ENCODE measurements at regions not wholly inside any gene's neighbourhood (a gene's known extent, or its start where the extent isn't known, plus 50 kb on each side); places are given as distances from the start of the nearest gene placed in this dataset.

GRCh38 chr5:158398360-158399201 is 539.6 kb upstream of the CLINT1 start:
- DNase-seq (ENCODE audit: low read depth), result no peak

GRCh38 chr5:158397278-158397677 is 538.3 kb upstream of the CLINT1 start:
- no peak for DNase-seq (ENCODE audit: low read depth)

- DNase-seq (ENCODE audit: low read depth), result no peak
Observed at GRCh38 chr5:158394102-158394501, 535.2 kb upstream of the CLINT1 start.

GRCh38 chr5:158393457-158393856 is 534.5 kb upstream of the CLINT1 start:
- no peak for DNase-seq (ENCODE audit: low read depth)

- no peak for DNase-seq (ENCODE audit: low read depth)
Observed at GRCh38 chr5:158392753-158393152, 533.8 kb upstream of the CLINT1 start.

- no peak for DNase-seq (ENCODE audit: low read depth)
Observed at GRCh38 chr5:158390577-158390976, 531.6 kb upstream of the CLINT1 start.

GRCh38 chr5:158389786-158390185 is 530.8 kb upstream of the CLINT1 start:
- no peak for DNase-seq (ENCODE audit: low read depth)

GRCh38 chr5:158388021-158388420 is 529.1 kb upstream of the CLINT1 start:
- no peak for DNase-seq (ENCODE audit: low read depth)

- DNase-seq (ENCODE audit: low read depth), result no peak
Observed at GRCh38 chr5:158387499-158387898, 528.6 kb upstream of the CLINT1 start.

- no peak for DNase-seq (ENCODE audit: low read depth)
Observed at GRCh38 chr5:158385982-158386381, 527.0 kb upstream of the CLINT1 start.

GRCh38 chr5:158384535-158385481 is 525.9 kb upstream of the CLINT1 start:
- DNase-seq (ENCODE audit: low read depth), result no peak

GRCh38 chr5:158383486-158383885 is 524.5 kb upstream of the CLINT1 start:
- no peak for DNase-seq (ENCODE audit: low read depth)

GRCh38 chr5:158382473-158382872 is 523.5 kb upstream of the CLINT1 start:
- DNase-seq (ENCODE audit: low read depth), result peak; percentile 27

- DNase-seq (ENCODE audit: low read depth), result no peak
Observed at GRCh38 chr5:158381614-158382160, 522.7 kb upstream of the CLINT1 start.

GRCh38 chr5:158380661-158381060 is 521.7 kb upstream of the CLINT1 start:
- DNase-seq (ENCODE audit: low read depth), result no peak

GRCh38 chr5:158378931-158379330 is 520.0 kb upstream of the CLINT1 start:
- DNase-seq (ENCODE audit: low read depth), result no peak

- DNase-seq (ENCODE audit: low read depth), result no peak
Observed at GRCh38 chr5:158376679-158377078, 517.7 kb upstream of the CLINT1 start.

GRCh38 chr5:158375531-158375930 is 516.6 kb upstream of the CLINT1 start:
- no peak for DNase-seq (ENCODE audit: low read depth)

GRCh38 chr5:158373608-158374395 is 514.9 kb upstream of the CLINT1 start:
- no peak for DNase-seq (ENCODE audit: low read depth)

GRCh38 chr5:158369241-158369640 is 510.3 kb upstream of the CLINT1 start:
- DNase-seq (ENCODE audit: low read depth), result no peak

- no peak for DNase-seq (ENCODE audit: low read depth)
Observed at GRCh38 chr5:158368686-158369085, 509.7 kb upstream of the CLINT1 start.

- DNase-seq (ENCODE audit: low read depth), result no peak
Observed at GRCh38 chr5:158364367-158364766, 505.4 kb upstream of the CLINT1 start.

Measured in activated T-cell treated with anti-CD3 and anti-CD28 coated beads for 48 hours (primary cell).